ENCODE measurements at regions not wholly inside any gene's neighbourhood (a gene's known extent, or its start where the extent isn't known, plus 50 kb on each side); places are given as distances from the start of the nearest gene placed in this dataset.
A peak's percentile ranks its signal among the peaks of the same experiment; 100 is the strongest.
"Not testable (repeated sequence)": the region's sequence is repeated elsewhere in the genome, so short reads cannot be mapped to it uniquely, and the experiment has no call there.

DNA sequence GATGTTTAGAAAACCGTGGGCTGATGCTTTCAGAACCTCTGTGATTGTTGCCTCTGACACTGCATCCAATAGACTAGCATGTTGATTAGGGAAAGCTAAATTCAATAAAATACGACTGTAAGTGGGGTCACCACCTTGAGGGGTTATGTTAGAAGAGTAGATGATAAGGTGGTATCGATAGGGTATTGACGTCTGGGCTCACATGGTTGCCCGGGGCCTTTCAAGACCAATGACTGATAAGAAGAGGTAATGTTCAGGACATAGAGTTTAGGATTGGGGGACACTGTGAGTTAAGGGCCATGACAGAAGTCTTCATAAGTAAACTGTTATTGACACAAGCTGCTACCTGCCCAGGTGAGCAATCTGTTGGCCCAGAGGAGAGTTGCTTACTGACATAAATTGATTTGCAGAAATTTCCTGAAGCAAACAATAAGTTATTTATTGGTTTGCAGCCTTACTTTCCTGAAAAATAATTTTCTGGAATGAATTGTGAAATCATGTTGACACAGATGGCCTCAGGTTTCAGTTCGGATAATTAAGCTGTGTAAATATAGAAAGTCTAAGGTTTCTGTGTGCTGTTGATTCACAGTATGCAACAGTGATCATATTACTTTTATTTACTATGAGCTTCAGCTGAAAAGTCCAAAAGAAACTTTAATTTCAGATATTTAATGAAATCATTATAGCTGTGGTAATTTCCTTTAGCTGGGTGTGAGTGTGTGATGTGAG lies 289.9 kb upstream of the PRSS16 start:
- peak; percentile 5 for DNase-seq

DNA sequence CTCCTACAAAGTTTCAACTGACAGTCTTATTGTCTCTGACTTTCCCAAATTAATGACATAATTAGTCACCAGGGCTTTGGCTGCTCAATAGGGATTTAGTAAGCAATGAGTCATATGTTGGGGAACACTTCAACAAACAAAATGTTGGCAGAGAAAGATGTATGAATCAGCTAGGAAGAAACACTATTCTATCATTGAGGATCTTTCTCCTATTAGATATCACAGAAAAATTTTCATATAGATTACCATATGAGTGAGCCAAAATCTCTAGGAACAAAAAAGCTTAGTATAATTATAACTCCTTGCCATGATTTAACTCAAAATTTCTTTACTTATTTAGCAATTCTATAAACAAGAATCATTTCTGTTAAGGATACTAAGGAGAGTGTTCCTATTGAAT lies 286.3 kb upstream of the PRSS16 start:
- DNase-seq: not testable (repeated sequence)

DNA sequence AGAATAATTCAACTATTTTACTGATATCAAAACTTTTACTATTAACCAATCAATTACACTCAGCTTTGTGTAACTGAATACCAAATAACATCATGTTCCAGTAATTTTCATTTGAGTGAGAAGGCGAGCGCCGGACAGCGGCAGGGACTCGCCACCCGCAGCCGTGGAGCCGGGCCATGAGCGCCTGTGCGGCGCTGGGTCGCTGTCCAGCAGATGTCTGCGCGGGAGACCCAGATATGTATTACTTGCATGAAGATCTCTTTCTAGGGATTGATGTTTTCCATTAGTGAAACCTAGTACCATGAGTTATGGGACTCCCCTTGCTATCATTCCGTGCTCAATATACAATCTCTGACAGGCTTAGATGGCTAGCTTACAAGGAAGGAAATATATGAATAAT lies 245.1 kb upstream of the PRSS16 start:
- no peak for DNase-seq

DNA sequence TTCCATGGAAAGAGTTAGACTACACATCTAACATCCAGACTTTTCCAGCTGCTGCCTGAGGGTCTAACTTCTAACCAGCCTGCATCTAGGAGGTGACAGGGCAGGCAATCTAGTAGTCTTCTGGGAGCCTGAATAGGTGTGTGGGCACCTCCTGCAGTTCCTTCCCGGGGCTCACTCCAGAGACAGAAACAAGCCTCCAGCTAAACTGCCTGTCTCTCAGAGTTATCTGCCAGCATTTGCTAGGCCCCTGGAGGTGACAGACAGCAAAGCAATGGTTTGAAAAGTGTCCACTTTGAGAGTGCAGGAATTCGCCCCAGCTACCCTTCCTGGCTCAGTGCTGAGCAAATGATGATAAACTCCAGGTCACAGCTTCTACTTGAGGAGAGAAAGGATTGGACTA lies 240.5 kb upstream of the PRSS16 start:
- no peak for DNase-seq

DNA sequence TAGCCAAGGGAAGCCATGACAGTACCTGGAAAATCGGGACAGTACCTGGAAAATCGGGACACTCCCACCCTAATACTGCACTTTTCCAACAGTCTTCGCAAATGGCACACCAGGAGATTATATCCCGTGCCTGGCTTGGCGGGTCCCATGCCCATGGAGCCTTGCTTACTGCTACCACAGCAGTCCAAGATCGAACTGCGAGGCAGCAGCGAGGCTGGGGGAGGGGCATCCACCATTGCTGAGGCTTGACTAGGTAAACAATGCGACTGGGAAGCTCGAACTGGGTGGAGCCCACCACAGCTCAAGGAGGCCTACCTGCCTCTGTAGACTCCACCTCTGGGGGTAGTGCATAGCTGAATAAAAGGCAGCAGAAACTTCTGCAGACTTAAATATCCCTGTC lies 238.9 kb upstream of the PRSS16 start:
- not testable (repeated sequence) for DNase-seq

DNA sequence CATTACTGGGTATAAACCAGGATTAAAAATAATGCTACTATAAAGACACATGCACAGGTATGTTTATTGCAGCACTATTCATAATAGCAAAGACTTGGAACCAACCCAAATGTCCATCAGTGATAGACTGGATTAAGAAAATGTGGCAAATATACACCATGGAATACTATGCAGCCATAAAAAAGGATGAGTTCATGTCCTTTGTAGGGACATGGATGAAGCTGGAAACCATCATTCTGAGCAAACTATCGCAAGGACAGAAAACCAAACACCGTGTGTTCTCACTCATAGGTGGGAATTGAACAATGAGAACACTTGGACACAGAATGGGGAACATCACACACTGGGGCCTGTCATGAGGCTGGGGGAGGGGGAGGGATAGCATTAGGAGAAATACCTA lies 233.4 kb upstream of the PRSS16 start:
- not testable (repeated sequence) for DNase-seq

DNA sequence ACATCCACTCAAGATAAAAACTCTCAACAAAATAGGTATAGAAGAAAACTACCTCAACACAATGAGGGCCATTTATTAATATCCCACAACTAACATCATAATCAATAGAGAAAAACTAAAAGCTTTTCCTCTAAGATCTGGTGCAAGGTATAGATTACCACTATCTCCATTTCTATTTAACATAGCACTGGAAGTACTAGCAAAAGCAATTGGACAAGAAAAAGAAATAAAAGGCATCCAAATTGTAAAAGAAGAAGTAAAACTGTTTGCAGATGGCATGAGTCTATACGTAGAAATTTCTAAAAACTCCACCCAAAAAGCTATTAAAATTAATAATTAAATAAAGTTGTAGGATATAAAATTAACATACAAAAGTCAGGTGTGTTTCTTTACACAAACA lies 230.8 kb upstream of the PRSS16 start:
- no peak for DNase-seq

DNA sequence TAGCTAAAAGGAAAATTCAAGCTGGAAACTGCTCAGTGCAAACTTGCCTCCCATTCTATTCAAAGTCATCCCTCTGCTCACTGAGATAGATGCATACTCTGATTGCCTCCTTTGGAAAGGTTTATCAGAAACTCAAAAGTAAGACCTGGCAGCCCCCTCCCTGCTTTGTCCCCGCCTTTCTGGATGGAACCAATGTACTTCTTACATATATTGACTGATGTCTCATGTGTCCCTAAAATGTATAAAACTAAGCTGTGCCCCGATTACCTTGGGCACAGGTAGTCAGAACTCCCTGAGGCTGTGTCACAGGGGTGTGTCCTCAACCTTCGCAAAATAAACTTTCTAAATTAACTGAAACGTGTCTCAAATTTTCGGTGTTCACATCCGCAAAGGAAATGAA lies 229.1 kb upstream of the PRSS16 start:
- not testable (repeated sequence) for DNase-seq

DNA sequence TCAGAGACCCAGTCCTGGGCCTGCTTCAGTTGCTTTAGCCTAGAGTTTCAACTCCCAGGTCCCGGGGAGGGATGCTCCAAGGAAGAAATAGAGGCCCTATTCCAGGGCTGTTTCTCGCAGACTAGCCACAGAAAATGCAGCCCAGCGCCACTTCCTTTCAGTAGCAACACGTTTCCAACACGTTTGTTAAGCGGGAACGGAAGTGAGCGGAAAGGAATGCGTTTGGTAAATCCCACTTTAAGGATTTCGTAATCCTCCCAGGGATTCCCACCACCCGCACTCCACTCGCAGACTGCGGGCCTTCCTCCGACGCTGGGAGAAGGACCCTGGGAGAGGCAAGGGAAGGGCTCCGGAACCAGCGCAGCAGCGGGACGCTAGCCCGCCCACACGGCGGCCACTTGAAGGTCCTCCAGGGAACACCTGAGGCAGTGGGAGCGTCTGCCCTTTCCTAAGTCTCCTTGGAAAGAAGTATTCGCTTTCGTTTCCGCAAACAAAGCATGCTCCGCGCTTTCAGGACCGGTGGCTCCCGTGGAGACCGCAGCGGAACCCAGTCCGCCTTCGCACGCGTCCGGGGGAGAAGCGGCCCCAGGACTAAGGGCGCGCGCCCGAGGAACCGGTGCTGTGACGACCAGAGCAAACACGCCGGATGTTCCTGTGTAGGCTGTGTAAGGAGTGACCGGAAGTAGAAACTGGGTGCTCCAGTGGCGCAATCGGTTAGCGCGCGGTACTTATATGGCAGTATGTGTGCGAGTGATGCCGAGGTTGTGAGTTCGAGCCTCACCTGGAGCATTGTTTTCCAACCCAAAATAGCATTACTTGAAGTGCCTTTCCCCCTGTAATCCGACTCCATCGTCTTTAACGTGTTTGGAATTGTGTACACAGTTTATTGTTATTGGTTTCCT lies 227.6 kb upstream of the PRSS16 start:
- peak; percentile 69 for DNase-seq

DNA sequence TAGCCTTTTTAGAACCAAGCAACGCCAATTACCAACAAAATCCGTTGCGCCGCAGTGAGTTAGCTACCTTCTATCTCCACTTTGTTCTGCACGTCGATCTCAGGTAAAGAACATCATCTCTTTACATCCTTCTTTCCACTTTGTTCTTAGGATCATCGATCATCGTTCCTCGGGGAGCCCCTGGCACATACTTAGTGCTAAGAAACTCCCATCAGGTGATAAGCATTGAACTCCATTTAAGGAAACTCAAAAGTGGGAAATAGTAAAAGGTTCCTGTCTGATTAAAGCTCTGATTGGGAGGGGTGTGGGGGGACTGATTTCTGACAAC lies 227.0 kb upstream of the PRSS16 start:
- no peak for DNase-seq

DNA sequence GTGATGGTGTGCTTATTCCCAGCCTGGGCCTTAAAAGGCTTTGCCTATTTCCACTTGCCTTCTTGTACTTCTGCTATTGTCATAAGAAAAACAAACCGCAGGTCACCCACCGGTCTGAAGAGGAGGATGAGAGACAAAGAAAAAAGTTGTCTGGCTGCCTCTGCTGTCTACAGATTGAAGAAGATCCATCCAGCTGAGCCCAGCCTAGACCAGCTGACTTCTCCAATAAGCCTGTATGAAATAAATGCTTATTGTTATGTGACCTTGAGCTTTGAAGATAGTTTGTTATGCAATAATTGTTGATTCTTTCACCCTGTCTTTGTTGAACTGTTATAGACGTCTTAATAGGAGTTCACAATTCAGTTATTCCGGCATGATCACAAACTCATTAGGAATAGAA lies 223.8 kb upstream of the PRSS16 start:
- DNase-seq: no peak

DNA sequence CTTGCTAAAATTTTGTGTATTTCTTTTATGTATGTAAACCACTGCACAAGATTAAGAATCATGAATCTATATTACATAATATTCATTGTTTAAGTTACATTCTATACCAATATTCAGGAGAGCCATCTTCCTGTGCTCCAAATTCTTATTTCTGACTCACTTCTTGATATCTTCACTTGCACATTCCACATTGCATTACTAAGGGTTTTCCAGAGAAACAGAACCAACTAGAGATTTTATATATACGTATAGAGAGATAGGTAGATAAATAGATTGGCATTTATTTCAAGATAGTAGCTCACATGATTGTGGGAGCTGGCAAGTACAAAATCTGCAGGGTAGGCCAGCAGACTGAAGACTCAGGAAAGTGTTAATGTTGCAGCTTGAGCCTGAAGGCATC lies 222.2 kb upstream of the PRSS16 start:
- DNase-seq: no peak

DNA sequence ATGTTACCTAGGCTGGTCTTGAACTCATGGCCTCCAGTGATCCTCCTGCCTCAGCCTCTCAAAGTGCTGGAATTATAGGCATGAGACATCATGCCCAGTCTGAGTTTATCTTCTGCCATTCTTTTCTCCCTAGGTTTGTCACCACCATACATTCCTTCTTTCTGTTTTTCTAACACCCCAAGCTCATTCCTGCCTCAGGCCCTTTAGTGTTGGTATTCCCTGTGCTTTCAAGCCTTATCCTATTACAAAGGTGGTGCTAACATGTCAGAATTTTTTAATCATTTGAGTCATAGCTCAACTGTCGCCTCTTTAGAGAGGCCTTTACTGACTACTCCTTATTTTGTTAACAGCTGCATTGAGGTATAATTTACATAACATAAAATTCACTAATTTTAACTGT lies 221.1 kb upstream of the PRSS16 start:
- DNase-seq: no peak

DNA sequence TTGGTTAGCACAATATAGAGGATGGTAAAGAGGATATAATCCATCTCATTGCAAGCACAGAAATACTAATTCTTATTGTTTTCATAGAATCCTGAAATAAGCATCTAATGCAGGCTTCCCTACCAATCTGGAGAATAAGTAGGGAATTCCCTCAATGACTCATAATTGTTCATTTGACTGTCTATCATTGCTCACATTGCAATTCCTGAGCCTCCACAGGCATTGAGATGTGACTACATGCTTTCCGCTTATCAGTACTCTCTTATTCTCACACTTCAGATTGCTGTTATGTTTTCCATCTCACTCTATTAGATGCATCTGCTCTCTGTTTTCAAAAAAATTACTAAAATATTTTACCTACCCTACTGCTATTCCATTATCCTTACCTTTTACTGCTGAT lies 216.2 kb upstream of the PRSS16 start:
- DNase-seq: no peak

DNA sequence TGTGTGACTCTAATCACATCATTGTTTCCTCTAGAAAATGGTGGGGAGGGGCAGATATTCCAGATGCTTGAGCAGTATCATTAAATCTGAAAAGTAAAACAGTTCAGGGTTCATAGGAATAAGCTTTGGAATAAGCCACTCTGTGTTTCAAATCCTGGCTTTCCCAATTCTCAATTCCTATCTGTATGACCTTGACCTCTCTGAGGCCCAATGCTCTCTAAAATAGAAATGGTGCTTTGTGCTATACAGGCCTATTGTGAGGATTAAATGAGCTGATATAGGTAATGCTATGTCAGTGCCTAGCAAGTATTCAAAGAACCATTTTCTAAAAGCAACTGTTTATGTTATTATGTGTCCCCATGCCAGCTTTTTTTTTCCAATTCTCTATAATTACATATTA lies 209.0 kb upstream of the PRSS16 start:
- no peak for DNase-seq

DNA sequence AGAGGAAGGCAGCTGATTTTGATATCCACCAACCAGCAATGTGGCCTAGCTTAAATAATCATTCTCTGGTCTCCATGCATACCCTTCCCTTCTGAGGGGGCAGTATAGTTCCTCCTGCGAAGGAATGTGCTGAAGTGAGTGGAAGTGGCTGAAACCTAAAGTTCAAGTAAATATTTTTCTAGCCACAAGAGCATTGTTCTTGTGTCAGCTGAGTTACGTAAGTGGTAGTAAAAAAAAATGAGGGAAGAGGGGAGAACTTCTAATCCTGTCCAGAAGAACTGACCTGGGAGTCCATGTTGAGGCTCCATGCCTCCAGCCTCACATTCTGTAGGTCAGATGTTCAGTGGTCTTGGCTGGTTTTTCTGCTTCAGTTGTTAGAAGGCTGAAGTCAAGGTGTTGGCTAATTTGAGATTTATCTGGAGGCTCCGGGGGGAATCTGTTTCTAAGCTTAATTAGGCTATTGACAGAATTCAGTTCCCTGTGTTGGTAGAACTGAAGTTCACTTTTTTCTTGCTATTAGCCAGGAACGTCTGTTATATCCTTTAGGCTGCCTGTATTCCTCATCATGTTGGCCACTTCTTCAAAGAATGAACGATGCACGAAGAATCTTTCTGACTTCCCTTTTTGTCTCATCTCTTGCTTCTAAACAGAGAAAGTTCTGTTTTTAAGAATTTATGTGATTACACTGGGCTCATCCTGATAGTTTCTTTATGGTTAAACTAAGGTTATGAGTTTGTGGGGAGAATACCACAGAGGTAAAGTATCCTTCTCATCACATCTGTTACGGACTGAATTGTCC lies 207.1 kb upstream of the PRSS16 start:
- DNase-seq: no peak

DNA sequence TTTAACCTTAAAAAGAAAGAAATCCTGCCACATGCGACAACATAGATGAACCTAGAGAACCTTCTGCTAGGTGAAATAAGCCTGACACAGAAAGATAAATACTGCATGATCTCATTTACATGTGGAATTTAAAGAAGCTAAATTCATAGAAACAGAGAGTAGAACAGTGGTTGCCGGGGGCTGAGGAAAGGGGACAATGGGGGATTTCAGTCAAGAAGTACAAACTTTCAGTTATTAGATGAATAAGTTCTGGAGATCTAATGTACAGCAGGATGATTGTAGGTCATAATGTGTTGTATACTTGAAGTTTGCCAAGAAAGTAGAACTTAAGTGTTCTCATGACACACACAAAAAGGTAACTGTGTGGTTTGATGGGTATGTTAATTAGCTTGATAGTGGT lies 204.3 kb upstream of the PRSS16 start:
- no peak for DNase-seq

DNA sequence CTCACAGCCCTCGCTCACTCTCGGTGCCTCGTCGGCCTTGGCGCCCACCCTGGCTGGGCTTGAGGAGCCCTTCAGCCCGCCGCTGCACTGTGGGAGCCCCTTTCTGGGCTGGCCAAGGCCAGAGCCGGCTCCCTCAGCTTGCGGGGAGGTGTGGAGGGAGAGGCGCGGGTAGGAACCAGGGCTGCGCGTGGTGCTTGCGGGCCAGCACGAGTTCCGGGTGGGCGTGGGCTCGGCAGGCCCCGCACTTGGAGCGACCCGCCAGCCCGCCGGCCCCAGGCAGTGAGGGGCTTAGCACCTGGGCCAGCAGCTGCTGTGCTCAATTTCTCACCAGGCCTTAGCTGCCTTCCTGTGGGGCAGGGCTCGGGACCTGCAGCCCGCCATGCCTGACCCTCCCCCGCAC lies 202.4 kb upstream of the PRSS16 start:
- DNase-seq: not testable (repeated sequence)

DNA sequence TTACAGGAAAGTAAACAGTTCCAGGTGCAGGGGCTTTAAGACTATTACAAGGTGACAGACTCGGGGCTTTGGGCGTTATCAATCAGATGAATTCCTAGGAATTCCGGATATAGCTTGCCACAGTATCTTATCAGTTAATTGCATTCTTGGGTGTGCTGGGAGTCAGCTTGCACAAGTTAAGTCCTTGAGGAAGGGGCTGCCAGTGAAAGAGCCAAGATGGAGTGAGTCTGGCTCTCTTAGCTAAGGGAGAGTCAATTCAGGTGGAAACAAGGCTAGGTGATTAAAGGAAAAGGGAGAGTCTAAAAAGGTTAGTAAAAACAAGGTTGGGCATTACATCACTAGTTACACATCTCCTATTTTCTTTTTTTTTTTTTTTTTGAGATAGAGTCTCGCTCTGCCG lies 199.8 kb upstream of the PRSS16 start:
- not testable (repeated sequence) for DNase-seq

DNA sequence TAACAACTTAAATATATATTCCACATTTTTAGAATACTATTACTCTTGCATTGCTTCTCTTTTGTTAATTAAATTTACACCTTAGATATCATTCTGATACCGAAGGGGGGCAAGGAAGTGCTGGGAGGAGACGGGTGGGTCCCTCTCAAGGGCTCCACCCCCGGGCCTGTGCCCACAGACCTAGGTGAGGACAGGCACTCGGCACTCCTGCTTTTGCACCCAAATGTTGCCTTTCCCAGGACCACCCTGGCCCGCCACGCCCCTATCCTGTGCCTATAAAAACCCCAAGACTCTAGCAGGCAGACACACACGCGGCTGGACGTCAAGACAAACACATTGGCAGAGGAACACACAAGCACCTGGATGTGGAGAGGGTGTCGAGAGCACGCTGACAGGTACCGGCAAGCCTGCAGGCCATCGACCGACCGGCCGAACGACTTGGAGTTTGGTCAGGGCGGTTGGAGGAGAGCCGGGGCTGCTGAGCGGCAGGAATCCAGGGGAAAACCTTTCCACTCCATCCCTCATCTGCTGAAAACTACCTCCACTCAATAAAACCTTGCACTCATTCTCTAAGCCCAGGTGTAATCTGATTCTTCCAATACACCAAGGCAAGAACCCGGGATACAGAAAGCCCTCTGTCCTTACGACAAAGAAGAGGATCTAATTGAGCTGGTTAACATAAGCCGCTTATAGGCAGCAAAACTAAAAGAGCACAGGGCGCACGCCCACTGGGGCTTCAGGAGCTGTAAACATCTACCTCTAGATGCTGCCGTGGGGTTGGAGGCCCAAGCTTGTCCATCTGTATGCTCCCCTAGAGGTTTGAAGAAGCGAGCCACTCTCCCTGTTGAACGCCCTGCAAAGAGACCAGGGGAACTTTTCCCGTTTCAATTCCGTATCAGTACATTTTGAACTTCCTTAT lies 197.4 kb upstream of the PRSS16 start:
- DNase-seq: no peak

DNA sequence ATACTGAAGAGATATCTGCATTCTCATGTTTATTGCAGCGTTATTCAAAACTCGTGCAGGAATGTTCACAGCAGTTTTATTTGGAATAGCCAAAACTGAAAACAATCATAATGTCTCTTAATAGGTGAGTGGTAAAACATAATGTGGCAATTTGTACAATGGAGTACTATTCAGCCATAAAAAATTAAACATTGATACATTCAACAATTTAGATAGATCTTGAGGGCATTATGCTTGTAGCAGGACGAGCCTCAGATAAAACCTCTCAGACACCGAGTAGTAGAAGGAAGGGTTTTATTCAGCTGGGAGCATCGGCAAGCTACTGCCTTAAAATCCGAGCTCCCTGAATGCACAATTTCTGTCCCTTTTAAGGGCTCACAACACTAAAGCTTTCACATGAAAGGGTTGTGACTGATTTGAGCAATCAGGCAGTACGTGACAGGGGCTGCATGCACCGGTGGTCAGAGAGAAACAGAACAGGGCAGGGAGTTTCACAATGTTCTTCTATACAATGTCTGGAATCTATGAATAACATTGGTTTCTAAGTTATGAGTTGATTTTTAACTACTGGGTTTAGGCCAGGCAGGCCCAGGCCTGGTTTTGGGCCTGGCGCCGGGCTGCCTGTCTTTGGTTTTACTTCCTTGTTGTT lies 195.3 kb upstream of the PRSS16 start:
- DNase-seq: not testable (repeated sequence)

DNA sequence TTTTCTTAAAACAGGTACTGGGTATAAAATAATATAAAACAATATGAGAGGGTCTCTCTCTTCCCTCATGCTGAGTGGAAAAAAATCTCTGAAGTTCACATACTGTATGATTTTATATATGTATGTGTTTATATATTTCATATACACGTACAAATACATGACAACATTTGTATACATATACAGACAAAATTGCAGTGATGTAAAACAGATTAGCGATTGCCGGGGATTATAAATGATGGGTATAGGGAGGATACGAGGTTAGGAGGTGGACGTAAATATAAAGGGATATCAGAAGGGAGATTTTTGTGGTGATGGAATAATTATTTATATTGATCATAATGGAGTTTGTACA lies 194.8 kb upstream of the PRSS16 start:
- no peak for DNase-seq

All from NCI-H526 treated with DMSO at 0.1 percent for 48 hours (cell line).